GM12878 (cell line): ENCODE measurements at regions not wholly inside any gene's neighbourhood (a gene's known extent, or its start where the extent isn't known, plus 50 kb on each side); places are given as distances from the start of the nearest gene placed in this dataset.

Experiments used
- DPF2 ChIP-seq: fragments of 450-650 bp; IDR thresholded peaks from 2 replicates; pipeline ENCODE4 v1.6.1; 2017; ENCODE audit warnings: mild to moderate bottlenecking
- ZNF592 ChIP-seq: fragments of 450-650 bp; IDR thresholded peaks from 2 replicates; pipeline ENCODE4 v1.6.1; 2017; ENCODE audit warnings: mild to moderate bottlenecking, moderate library complexity
- ZNF687 ChIP-seq: fragments of 450-650 bp; IDR thresholded peaks from 2 replicates; pipeline ENCODE4 v1.6.1; 2017; ENCODE audit warnings: mild to moderate bottlenecking, moderate library complexity

DNA sequence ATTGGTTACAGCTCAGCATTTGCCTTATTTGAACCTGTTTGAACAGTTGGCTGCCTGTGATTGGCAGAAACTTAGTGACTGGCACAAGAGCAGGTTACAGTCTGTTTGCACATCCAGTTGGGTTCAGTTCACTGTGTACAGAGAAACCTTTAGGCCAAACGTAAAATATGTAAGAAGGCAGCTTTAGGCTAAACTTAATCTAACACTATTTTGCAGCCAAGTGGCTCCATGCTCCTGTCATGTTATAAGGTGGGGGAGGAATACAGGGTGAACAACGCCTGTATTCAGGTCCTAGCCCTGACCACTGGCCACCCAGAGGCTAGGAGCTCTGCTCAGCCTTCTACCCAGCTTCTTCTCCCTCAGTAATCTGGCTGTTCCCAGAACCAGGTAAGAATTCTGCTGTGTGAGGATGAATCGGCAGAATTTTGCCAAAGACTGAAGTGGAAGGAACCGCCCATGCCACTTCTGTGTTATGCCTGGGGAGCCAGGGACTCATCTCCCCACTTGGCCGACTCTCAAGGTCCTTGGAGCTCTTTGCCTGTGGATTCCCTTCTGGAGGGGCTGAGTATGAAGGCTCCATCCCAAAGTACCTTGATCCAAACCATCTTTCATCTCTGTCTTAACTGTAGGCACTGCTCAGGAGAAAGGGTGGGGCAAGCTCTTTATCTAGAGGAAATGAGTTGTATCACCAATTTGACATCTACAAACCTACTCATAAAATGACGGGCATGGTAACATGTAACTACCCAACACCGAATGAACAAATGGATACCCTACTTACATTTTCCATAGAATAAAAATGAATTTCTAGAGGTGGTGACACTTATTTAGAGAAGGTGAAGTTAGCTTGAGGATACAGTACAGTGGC, 164.4 kb upstream of the NAMPT start (continued):
- TF ChIP-seq ZNF592 (no peak), DPF2 (no peak), ZNF687 (no peak)
